ENCODE measurements at regions not wholly inside any gene's neighbourhood (a gene's known extent, or its start where the extent isn't known, plus 50 kb on each side); places are given as distances from the start of the nearest gene placed in this dataset.
"Not testable (repeated sequence)": the region's sequence is repeated elsewhere in the genome, so short reads cannot be mapped to it uniquely, and the experiment has no call there.

DNA sequence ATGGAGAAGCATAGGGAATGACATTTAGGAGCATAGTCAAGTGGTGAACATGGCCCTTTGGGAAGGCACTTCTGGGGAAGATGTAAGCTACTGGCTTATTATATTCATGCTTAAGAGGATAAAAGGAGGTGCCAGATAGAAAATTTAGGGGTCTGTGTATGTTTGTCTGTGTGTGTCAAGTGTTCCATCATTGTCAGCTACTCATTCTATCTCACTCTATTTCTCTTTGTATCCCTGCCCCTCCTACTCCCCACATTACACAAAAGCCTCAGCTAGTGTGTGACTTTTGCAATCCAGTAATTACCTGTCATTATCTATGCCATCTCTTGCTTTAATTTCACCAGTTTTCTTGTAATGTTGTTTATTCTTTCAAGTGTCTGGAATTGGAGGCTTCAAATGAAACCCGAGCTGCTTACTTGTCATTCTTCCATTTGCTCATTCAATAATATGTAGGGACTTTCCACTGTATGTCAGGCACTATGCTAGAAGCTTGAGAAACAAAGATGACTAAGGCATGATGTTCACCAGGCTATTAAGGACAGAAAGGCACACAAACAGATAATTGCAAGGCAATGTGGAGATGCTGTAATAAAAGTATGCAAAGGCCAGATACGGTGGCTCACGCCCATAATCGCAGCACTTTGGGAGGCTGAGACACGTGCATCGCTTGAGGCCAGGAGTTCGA lies 229.8 kb upstream of the TEX13C start:
- no peak for DNase-seq

GRCh38 chrX:125093852-125094251 lies 225.8 kb upstream of the TEX13C start:
- DNase-seq = no peak

GRCh38 chrX:125094901-125095300 lies 224.8 kb upstream of the TEX13C start:
- no peak for DNase-seq

- DNase-seq = no peak
Measured at GRCh38 chrX:125096469-125096868, 223.2 kb upstream of the TEX13C start.

GRCh38 chrX:125096870-125097269 lies 222.8 kb upstream of the TEX13C start:
- DNase-seq = no peak

GRCh38 chrX:125101971-125102755 lies 217.5 kb upstream of the TEX13C start:
- DNase-seq = no peak

DNA sequence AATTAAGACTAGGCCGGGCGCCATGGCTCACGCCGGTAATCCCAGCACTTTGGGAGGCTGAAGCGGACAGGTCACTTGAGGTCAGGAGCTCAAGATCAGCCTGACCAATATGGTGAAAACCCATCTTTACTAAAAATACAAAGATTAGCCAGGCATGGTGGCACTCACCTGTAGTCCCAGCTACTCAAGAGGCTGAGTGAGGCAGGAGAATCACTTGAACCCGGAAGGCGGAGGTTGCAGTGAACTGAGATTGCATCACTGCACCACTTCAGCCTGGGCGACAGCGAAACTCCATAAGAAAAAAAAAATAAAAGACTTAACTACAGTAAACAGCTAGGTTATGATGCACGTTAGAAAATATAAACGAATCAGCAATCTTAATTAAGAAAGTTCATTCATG lies 216.0 kb upstream of the TEX13C start:
- DNase-seq = no peak

GRCh38 chrX:125108921-125109320 lies 210.8 kb upstream of the TEX13C start:
- DNase-seq = no peak

DNA sequence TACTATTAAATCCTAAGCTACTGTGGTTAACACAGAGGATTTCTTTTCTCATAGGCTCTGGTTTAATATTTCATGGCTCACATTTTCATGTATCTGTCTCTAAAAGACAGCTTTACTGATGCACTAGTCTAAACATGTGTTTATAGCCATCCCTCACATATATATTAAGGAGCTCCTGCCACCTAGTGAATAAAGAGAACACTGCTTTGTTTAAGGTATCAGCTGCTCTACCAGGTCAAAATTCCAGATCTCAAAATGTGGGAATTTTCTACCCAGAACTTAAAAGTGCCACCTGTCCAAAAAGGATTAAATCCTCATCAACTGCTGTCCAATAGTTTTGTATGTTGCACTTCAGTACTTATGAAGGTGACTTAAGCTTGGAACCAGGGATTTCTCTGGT lies 188.5 kb upstream of the TEX13C start:
- DNase-seq = no peak

- no peak for DNase-seq
Measured at GRCh38 chrX:125132274-125132673, 187.4 kb upstream of the TEX13C start.

- no peak for DNase-seq
Measured at GRCh38 chrX:125137521-125137920, 182.2 kb upstream of the TEX13C start.

- DNase-seq = no peak
Measured at GRCh38 chrX:125150231-125150630, 169.4 kb upstream of the TEX13C start.

GRCh38 chrX:125151146-125151545 lies 168.5 kb upstream of the TEX13C start:
- DNase-seq = no peak

GRCh38 chrX:125152011-125152410 lies 167.7 kb upstream of the TEX13C start:
- no peak for DNase-seq

GRCh38 chrX:125153621-125154020 lies 166.1 kb upstream of the TEX13C start:
- no peak for DNase-seq

- DNase-seq = not testable (repeated sequence)
Measured at GRCh38 chrX:125154288-125155257, 165.1 kb upstream of the TEX13C start.

GRCh38 chrX:125155296-125156033 lies 164.2 kb upstream of the TEX13C start:
- DNase-seq = not testable (repeated sequence)

DNA sequence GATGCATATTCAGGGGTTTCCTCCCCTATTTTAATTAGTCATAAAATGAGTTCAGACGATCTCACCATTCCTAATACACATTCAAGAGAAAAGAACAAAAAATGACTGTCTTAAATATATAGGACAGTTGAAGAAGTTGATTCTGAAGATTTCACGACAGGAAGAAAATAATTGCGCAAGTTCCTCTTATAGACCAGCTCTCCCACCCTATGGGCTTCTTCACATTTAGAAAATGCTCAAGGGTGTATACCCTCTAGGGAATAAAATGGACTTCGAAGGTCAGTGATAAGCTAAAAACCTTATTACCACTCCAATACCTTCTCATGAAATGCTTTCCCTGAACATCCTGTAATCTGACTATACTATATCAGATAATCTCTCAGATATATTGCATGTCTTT lies 149.2 kb upstream of the TEX13C start:
- DNase-seq = no peak

- DNase-seq = no peak
Measured at GRCh38 chrX:125172531-125172930, 147.1 kb upstream of the TEX13C start.

DNA sequence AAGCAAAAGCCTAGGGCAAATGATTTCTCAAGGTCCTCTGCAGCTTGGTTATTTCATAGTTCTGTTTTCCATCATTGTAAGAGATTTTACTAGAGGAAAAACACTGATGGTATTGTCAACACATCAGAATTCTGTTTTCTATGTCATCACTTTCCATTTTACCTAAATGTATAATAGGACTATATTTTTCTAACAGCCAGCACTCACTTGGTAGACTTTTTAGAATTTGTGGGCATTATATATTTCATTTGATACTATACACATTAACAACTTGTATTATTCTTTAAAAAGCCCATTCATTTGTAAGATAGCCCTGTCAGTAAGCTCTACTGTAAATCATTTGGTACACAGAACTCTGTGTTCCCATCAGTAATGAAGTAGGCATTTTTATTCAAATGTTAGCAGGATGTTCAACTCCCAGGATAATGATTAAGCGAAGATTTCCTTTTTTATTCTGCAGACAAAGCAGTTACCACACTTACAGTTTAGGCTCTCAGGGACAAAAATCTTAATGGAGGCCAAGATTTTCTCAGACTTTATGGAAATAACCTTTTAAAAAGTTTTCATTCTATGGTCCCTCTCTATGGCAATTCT lies 143.6 kb upstream of the TEX13C start:
- no peak for DNase-seq

DNA sequence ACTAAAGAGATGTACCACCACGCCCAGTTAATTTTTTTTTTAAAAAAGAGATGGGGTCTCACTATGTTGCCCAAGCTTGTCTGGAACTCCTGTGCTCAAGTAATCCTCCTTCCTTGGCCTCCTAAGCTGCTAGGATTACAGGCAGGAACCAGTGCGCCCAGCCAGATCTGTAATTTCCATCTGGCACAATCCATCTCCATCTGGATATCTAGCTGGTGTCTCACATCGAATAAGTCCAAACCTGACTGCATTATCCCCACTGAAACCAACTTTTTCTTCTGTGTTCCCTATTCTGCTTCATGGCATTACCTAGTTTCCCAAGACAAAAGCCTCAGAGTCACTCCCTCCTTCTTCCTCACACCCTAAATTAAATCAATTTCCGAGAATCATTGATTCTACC lies 125.8 kb upstream of the TEX13C start:
- DNase-seq = no peak

- no peak for DNase-seq
Measured at GRCh38 chrX:125198546-125198945, 121.1 kb upstream of the TEX13C start.
